Parathyroid adenoma (tissue), 2 donors: ENCODE measurements at regions not wholly inside any gene's neighbourhood (a gene's known extent, or its start where the extent isn't known, plus 50 kb on each side); places are given as distances from the start of the nearest gene placed in this dataset.
"Not testable (repeated sequence)": the region's sequence is repeated elsewhere in the genome, so short reads cannot be mapped to it uniquely, and the experiment has no call there.

Experiments used
- H2AFZ ChIP-seq: fragments of 300-600 bp; sonication (generic); one replicate; pipeline ENCODE4 v1.7.0; 2017; ENCODE audit warnings: antibody characterized with exemption, mild to moderate bottlenecking
- H3K27ac ChIP-seq: fragments of 300-600 bp; sonication (generic); one replicate; pipeline ENCODE4 v1.7.0; 2017
- H3K27me3 ChIP-seq: fragments of 300-600 bp; sonication (generic); one replicate; pipeline ENCODE4 v1.7.0; 2017; ENCODE audit warnings: low read length; ENCODE audit not compliant: control insufficient read depth, insufficient read depth
- H3K36me3 ChIP-seq: fragments of 300-600 bp; sonication (generic); one replicate; pipeline ENCODE4 v1.7.0; 2017; ENCODE audit warnings: low read length; ENCODE audit not compliant: control insufficient read depth, insufficient read depth
- H3K4me1 ChIP-seq: fragments of 300-600 bp; sonication (generic); one replicate; pipeline ENCODE4 v1.7.0; 2017; ENCODE audit warnings: control low read depth
- H3K4me2 ChIP-seq: fragments of 300-600 bp; sonication (generic); one replicate; pipeline ENCODE4 v1.7.0; 2017; ENCODE audit warnings: low read length
- H3K4me3 ChIP-seq: fragments of 300-600 bp; sonication (generic); one replicate; pipeline ENCODE4 v1.7.0; 2017; ENCODE audit warnings: low read depth, low read length
- H3K79me2 ChIP-seq: fragments of 300-600 bp; sonication (generic); one replicate; pipeline ENCODE4 v1.7.0; 2017; ENCODE audit warnings: control low read depth
- H3K9ac ChIP-seq: fragments of 300-600 bp; sonication (generic); one replicate; pipeline ENCODE4 v1.7.0; 2017; ENCODE audit warnings: mild to moderate bottlenecking
- H3K9me3 ChIP-seq: fragments of 300-600 bp; sonication (generic); one replicate; pipeline ENCODE4 v1.7.0; 2017; ENCODE audit warnings: low read length; ENCODE audit not compliant: control insufficient read depth
- CTCF ChIP-seq: fragments of 300-600 bp; sonication (generic); IDR thresholded peaks from one replicate; pipeline ENCODE4 v1.7.0; 2017; ENCODE audit warnings: antibody characterized with exemption, mild to moderate bottlenecking
- donor health status: primary hyperparathyroidism.

DNA sequence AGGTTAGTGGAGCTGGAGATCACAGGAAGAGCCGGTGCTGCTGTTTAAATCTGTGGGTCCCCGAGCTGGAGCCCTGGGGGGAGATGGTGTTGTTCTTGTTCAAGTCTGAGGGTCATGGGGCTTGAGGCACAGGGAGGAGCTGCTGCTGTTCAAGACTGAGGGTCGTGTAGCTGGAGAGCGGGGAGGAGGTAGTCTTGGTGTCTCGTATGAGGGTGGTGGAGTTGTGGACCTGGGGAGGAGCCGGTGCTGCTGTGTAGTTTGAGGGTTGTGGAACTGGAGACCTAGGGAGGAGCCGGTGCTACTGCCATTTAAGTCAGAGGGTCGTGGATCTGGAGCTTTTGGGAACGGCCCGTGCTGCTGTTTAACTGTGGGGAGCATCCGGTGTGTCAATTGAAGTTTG, 112.2 kb upstream of the SULF2 start:
- no peak overlapping the region for H2AFZ ChIP-seq
- no peaks in the 10 kb centered on the region for H3K36me3 ChIP-seq
- H3K27me3 ChIP-seq: no peaks in the 10 kb centered on the region
- H3K27ac ChIP-seq: no peak overlapping the region
- no peak overlapping the region for H3K4me3 ChIP-seq
- no peaks in the 10 kb centered on the region for H3K9me3 ChIP-seq
- no peak for TF ChIP-seq CTCF
- H3K4me1 ChIP-seq: no peaks in the 10 kb centered on the region
- no peak overlapping the region for H3K9ac ChIP-seq
- H3K4me2 ChIP-seq: no peak overlapping the region
- H3K79me2 ChIP-seq: no peaks in the 10 kb centered on the region

- H3K4me3 ChIP-seq, H3K27me3 ChIP-seq, H2AFZ ChIP-seq, H3K4me2 ChIP-seq, H3K4me1 ChIP-seq, H3K36me3 ChIP-seq, H3K27ac ChIP-seq, H3K9me3 ChIP-seq, H3K79me2 ChIP-seq, H3K9ac ChIP-seq: not testable (repeated sequence)
Measured at GRCh38 chr20:47892681-47893080, 107.4 kb upstream of the SULF2 start.

DNA sequence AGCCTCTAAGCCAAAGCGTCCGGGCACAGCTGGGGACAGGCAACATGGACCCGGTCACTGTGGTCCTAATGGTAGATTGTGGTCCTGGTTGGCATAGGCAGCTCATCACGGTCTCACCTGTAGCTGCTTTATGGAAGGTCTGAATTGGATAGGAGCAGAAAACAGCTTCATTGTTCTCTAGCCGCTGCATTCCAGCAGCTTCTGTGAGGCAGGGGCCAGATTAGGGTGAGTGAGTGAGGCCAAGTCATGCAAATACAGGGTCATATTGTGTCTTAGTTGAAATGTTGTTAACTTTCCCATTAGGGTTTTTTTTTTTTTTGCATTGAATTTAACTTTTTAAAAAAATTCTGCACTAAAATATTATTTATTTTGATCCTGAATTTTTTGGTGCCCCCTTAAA, 105.4 kb upstream of the SULF2 start:
- H3K9ac ChIP-seq, H3K27me3 ChIP-seq, H2AFZ ChIP-seq, H3K4me3 ChIP-seq, H3K4me2 ChIP-seq, H3K4me1 ChIP-seq, H3K79me2 ChIP-seq, H3K27ac ChIP-seq, H3K36me3 ChIP-seq, H3K9me3 ChIP-seq: not testable (repeated sequence)

GRCh38 chr20:47889751-47890150, 104.5 kb upstream of the SULF2 start:
- not testable (repeated sequence) for H2AFZ ChIP-seq, H3K27me3 ChIP-seq, H3K4me3 ChIP-seq, H3K79me2 ChIP-seq, H3K9ac ChIP-seq, H3K4me2 ChIP-seq, H3K36me3 ChIP-seq, H3K4me1 ChIP-seq, H3K9me3 ChIP-seq, H3K27ac ChIP-seq

- TF ChIP-seq CTCF: no peak
- Histone ChIP-seq H3K9ac (no peak overlapping the region), H3K79me2 (no peaks in the 10 kb centered on the region), H3K4me1 (no peaks in the 10 kb centered on the region), H3K9me3 (no peaks in the 10 kb centered on the region), H3K27me3 (no peaks in the 10 kb centered on the region), H3K36me3 (no peaks in the 10 kb centered on the region), H3K27ac (no peak overlapping the region), H2AFZ (no peak overlapping the region), H3K4me2 (no peak overlapping the region), H3K4me3 (no peak overlapping the region)
Measured at GRCh38 chr20:47888351-47888750, 103.1 kb upstream of the SULF2 start.

DNA sequence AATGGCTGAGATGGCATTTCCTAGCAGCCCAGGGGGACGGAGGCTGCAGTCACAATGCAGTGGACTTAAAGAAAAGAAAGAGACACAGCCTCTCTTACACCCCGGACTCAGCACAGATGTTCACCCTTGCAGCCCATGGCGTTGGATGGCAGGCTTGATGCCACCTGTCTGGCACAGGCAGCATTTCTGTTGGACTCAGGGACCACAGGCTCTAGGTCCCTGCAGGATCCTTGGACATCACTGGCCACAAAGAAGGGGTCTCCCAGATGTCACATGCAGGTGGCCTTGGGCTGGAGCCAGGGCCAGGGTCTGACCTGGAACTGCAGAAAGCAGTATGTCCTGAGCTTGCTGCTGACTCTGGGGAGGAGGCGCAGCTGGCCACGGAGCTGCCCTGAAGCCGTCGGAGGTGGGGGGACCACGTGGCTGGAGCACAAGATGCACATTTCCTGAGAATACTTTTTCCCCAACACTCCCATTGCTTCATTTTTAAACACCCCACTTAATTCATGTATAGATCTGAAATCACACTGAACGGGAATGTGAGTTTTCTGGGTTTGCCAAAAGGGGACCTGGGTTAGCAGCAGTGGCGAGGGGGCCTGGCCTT, 102.3 kb upstream of the SULF2 start:
- Histone ChIP-seq H3K4me2 (no peak overlapping the region), H3K4me3 (no peak overlapping the region), H3K36me3 (no peaks in the 10 kb centered on the region), H3K79me2 (no peaks in the 10 kb centered on the region), H3K4me1 (no peaks in the 10 kb centered on the region), H3K27ac (no peak overlapping the region), H3K27me3 (no peaks in the 10 kb centered on the region), H3K9me3 (no peaks in the 10 kb centered on the region), H3K9ac (no peak overlapping the region), H2AFZ (no peak overlapping the region)
- no peak for TF ChIP-seq CTCF
